Nephron progenitor cell (in vitro differentiated cells): ENCODE measurements at regions not wholly inside any gene's neighbourhood (a gene's known extent, or its start where the extent isn't known, plus 50 kb on each side); places are given as distances from the start of the nearest gene placed in this dataset.

ENCODE experiments used
- DNase-seq: peaks from one replicate; pipeline ENCODE4 v3.0.0; 2021
- H3K27ac Mint-ChIP-seq: 2 replicates; pipeline ENCODE4 v1.8.0; 2021; ENCODE audit warnings: mild to moderate bottlenecking, moderate library complexity, mixed read lengths
- H3K27me3 Mint-ChIP-seq: 2 replicates; pipeline ENCODE4 v1.8.0; 2021; ENCODE audit warnings: mild to moderate bottlenecking, low read depth, mixed read lengths; ENCODE audit not compliant: poor library complexity
- H3K36me3 Mint-ChIP-seq: 2 replicates; pipeline ENCODE4 v1.8.0; 2021; ENCODE audit warnings: low read depth, mixed read lengths
- H3K4me1 Mint-ChIP-seq: 2 replicates; pipeline ENCODE4 v1.8.0; 2021; ENCODE audit warnings: mixed read lengths
- H3K4me3 Mint-ChIP-seq: 2 replicates; pipeline ENCODE4 v1.8.0; 2021; ENCODE audit warnings: mild to moderate bottlenecking, moderate library complexity, mixed read lengths
- H3K9me3 Mint-ChIP-seq: 2 replicates; pipeline ENCODE4 v1.8.0; 2021; ENCODE audit warnings: mild to moderate bottlenecking, moderate library complexity, mixed read lengths
- TF ChIP-seq, protein P1 (sequence below): fragments of 200-600 bp; sonication (generic); IDR thresholded peaks from 2 replicates; pipeline ENCODE4 v1.5.0; 2021; ENCODE audit warnings: antibody characterized with exemption

DNA sequence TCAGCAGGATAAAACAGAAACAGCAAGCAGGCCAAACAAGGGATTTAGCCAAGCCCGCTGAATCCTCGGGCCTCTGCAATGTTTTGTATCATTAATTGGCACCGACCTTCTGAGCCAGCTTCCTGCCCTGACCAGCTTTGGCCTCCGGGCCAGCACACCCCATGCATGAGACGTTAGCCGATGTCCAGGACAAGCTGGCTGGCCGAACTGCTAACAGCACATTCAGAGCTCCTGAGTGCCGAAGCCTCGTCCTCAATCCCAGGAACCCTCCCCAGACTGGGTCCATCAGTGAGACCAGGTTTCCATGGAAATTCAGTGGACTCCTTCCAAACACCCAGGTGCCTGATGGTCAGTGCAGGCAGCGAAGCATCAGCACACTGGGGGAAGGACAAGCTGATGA is 134.3 kb upstream of the PFKP start:
- TF ChIP-seq, protein P1, sequence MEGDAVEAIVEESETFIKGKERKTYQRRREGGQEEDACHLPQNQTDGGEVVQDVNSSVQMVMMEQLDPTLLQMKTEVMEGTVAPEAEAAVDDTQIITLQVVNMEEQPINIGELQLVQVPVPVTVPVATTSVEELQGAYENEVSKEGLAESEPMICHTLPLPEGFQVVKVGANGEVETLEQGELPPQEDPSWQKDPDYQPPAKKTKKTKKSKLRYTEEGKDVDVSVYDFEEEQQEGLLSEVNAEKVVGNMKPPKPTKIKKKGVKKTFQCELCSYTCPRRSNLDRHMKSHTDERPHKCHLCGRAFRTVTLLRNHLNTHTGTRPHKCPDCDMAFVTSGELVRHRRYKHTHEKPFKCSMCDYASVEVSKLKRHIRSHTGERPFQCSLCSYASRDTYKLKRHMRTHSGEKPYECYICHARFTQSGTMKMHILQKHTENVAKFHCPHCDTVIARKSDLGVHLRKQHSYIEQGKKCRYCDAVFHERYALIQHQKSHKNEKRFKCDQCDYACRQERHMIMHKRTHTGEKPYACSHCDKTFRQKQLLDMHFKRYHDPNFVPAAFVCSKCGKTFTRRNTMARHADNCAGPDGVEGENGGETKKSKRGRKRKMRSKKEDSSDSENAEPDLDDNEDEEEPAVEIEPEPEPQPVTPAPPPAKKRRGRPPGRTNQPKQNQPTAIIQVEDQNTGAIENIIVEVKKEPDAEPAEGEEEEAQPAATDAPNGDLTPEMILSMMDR = no peak
- peaks cover 25% of the 10 kb centered on the region for H3K4me1 Mint-ChIP-seq
- no peak overlapping the region for H3K27ac Mint-ChIP-seq
- peaks cover 46% of the 10 kb centered on the region for H3K27me3 Mint-ChIP-seq
- no peak for DNase-seq
- H3K9me3 Mint-ChIP-seq = peaks cover 2% of the 10 kb centered on the region
- no peak overlapping the region for H3K4me3 Mint-ChIP-seq
- no peaks in the 10 kb centered on the region for H3K36me3 Mint-ChIP-seq

- Mint-ChIP-seq H3K4me1 (peaks cover 22% of the 10 kb centered on the region), H3K4me3 (no peak overlapping the region), H3K27me3 (peaks cover 47% of the 10 kb centered on the region), H3K36me3 (no peaks in the 10 kb centered on the region), H3K27ac (no peak overlapping the region), H3K9me3 (no peaks in the 10 kb centered on the region)
- TF ChIP-seq, protein P1 = no peak
- DNase-seq = no peak
Observed at GRCh38 chr10:2929480-2930258, 137.7 kb upstream of the PFKP start.

DNA sequence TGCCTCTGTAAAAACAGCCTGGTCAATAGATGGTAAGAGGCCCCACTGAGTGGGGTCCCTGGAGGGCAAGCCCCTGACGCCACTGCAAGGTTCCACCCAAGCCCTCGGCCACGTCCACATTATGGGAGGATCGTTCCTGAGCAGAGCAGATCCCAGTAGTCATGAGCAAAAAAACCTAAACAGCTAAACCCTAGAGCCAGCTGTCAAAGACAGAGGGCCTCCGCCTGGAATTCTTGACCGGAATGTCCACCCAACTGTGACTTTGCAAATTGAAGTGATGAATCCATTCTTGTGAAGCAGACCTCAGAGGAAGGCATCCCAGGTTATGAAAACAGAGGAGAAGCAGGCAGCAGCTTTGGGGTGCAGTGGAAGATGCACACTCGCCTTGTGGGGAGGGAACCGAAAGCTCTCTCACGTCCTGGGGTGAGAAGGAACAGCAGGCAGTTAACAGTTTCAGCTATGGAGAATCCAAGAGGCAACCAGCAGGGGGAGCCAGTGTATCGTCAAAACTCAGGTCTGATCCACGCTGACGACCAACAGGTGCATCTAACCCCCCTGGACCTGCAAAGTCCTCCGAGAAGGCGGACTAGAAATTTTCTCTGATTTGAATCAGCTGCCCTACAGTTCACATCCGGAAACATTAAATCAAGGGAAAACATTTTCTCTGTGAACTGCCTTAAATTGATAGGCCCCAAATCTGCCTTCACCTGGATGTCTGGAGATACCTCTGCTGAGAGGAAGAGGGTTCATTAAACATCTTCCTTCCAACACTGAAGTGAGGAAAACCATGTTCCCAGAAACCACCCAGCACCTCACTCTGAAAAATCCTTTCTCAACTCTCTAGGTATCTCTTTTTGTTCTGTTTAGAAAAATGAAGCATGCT is 139.1 kb upstream of the PFKP start:
- Mint-ChIP-seq H3K4me3 (no peak overlapping the region), H3K36me3 (no peaks in the 10 kb centered on the region), H3K4me1 (peaks cover 22% of the 10 kb centered on the region), H3K27ac (no peak overlapping the region), H3K27me3 (peaks cover 46% of the 10 kb centered on the region), H3K9me3 (no peaks in the 10 kb centered on the region)
- TF ChIP-seq, protein P1 = peak; percentile 81
- DNase-seq = peak; percentile 83

- Mint-ChIP-seq H3K4me3 (no peak overlapping the region), H3K36me3 (no peaks in the 10 kb centered on the region), H3K4me1 (peaks cover 22% of the 10 kb centered on the region), H3K27me3 (peaks cover 48% of the 10 kb centered on the region), H3K27ac (no peak overlapping the region), H3K9me3 (no peaks in the 10 kb centered on the region)
- TF ChIP-seq, protein P1 = no peak
- no peak for DNase-seq
Observed at GRCh38 chr10:2926918-2927660, 140.3 kb upstream of the PFKP start.

DNA sequence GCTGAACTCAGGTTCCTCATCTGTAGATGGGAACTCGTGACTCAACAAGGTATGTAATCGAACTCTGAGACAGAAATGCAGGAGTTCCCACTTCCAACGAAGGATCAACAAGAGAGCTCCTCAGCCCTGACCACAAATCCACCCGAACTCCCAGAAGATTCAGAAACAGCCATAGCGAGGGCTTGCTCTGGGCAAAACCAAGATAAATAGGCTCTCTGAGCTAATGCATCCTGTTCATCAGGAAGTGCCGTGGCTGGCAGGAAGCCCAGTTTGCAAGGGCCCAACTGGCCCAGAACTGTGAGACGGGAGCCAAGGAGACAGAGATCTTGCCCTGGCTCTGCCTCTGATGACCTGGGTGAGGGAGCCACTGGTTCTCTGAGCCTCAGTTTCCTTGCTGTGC is 141.7 kb upstream of the PFKP start:
- H3K36me3 Mint-ChIP-seq = no peaks in the 10 kb centered on the region
- no peaks in the 10 kb centered on the region for H3K9me3 Mint-ChIP-seq
- H3K27me3 Mint-ChIP-seq = peaks cover 51% of the 10 kb centered on the region
- TF ChIP-seq, protein P1 = no peak
- no peak for DNase-seq
- peaks cover 22% of the 10 kb centered on the region for H3K4me1 Mint-ChIP-seq
- no peak overlapping the region for H3K4me3 Mint-ChIP-seq
- no peak overlapping the region for H3K27ac Mint-ChIP-seq
